SK-N-SH (cell line): ENCODE measurements at regions not wholly inside any gene's neighbourhood (a gene's known extent, or its start where the extent isn't known, plus 50 kb on each side); places are given as distances from the start of the nearest gene placed in this dataset.

Experiments used
- CTCF ChIA-PET: fragments of 300-600, 350-600 bp; formaldehyde crosslinking; extraction: SDS; loops from one replicate; lab custom pipeline; 2021; lab: Yijun Ruan, JAX
- POLR2A ChIA-PET: fragments of 350-600 bp; sonication (Branson Sonifier 250); formaldehyde crosslinking; extraction: SDS; loops from one replicate; lab custom pipeline; 2020; ENCODE audit warnings: antibody characterized with exemption, inconsistent platforms; lab: Yijun Ruan, JAX
- DNase-seq: peaks from one replicate; pipeline ENCODE4 v3.0.0; 2012
- H2AFZ ChIP-seq: fragments of 200-600 bp; sonication (generic); 2 replicates; pipeline ENCODE4 v1.8.1; 2016; ENCODE audit warnings: antibody characterized with exemption, mild to moderate bottlenecking, low read depth
- H3F3A ChIP-seq: fragments of 200-600 bp; sonication (generic); replicated peaks from 2 replicates; pipeline ENCODE3; 2016; ENCODE audit warnings: antibody characterized with exemption, mild to moderate bottlenecking; ENCODE audit not compliant: insufficient read depth
- H3K27ac ChIP-seq, 2 experiments: fragments of 200-500 bp in 1 of 2; fragments of 200-600 bp in 1 of 2; sonication (Bioruptor generic) in 1 of 2; sonication (generic), shearing (Covaris generic) in 1 of 2; 2 replicates each; pipeline versions ENCODE4 v1.5.1 to v1.6.1; 2014 to 2016; ENCODE audit warnings: low read depth in 2 of 2, inconsistent platforms in 1 of 2, low read length in 1 of 2, mild to moderate bottlenecking in 1 of 2, mixed read lengths in 1 of 2
- H3K27me3 ChIP-seq: fragments of 200-600 bp; sonication (generic), shearing (Covaris generic); 2 replicates; pipeline ENCODE4 v1.6.1; 2016; ENCODE audit warnings: mixed run types; ENCODE audit not compliant: insufficient read depth
- H3K36me3 ChIP-seq, 2 experiments: fragments of 200-500 bp in 1 of 2; fragments of 200-600 bp in 1 of 2; sonication (Bioruptor generic) in 1 of 2; sonication (generic) in 1 of 2; replicated peaks in 1 of 2; 2 replicates each; pipeline versions ENCODE3 to v1.5.1; 2014 to 2016; ENCODE audit warnings: low read length in 1 of 2, mild to moderate bottlenecking in 1 of 2; ENCODE audit not compliant: insufficient read depth in 2 of 2, control insufficient read depth in 1 of 2
- H3K4me1 ChIP-seq, 2 experiments: fragments of 200-500 bp in 1 of 2; fragments of 200-600 bp in 1 of 2; sonication (Bioruptor generic) in 1 of 2; sonication (generic), shearing (Covaris generic) in 1 of 2; 2 replicates each; pipeline versions ENCODE4 v1.5.1 to v1.6.1; 2014 to 2016; ENCODE audit warnings: low read depth in 1 of 2, low read length in 1 of 2, mixed run types in 1 of 2; ENCODE audit not compliant: insufficient read depth in 2 of 2, control insufficient read depth in 1 of 2
- H3K4me2 ChIP-seq: fragments of 200-600 bp; sonication (generic), shearing (Covaris generic); 2 replicates; pipeline ENCODE4 v1.6.1; 2017; ENCODE audit warnings: mixed run types
- H3K4me3 ChIP-seq, 2 experiments: fragments of 200-500 bp in 1 of 2; fragments of 200-600 bp in 1 of 2; sonication (Bioruptor generic) in 1 of 2; sonication (generic), shearing (Covaris generic) in 1 of 2; 2 replicates each; pipeline versions ENCODE4 v1.5.1 to v1.8.1; 2014 to 2016; ENCODE audit warnings: low read depth in 2 of 2, inconsistent platforms in 1 of 2, low read length in 1 of 2, mild to moderate bottlenecking in 1 of 2, mixed read lengths in 1 of 2, moderate library complexity in 1 of 2
- H3K79me2 ChIP-seq: fragments of 200-600 bp; sonication (generic); 2 replicates; pipeline ENCODE4 v1.8.1; 2017; ENCODE audit warnings: mild to moderate bottlenecking; ENCODE audit not compliant: insufficient read depth
- H3K9ac ChIP-seq: fragments of 200-600 bp; sonication (generic); 2 replicates; pipeline ENCODE4 v1.6.1; 2017; ENCODE audit warnings: mixed run types
- H3K9me2 ChIP-seq: fragments of 200-600 bp; sonication (generic); 2 replicates; pipeline ENCODE4 v1.6.1; 2017; ENCODE audit warnings: mixed run types
- H3K9me3 ChIP-seq: fragments of 200-600 bp; sonication (generic); 2 replicates; pipeline ENCODE4 v1.6.1; 2017; ENCODE audit warnings: mixed run types, mild to moderate bottlenecking, moderate library complexity
- H4K20me1 ChIP-seq: fragments of 200-600 bp; sonication (generic); 2 replicates; pipeline ENCODE4 v1.6.1; 2017; ENCODE audit warnings: mild to moderate bottlenecking, mixed run types; ENCODE audit not compliant: insufficient read depth
- CHD2 ChIP-seq: fragments of 150-350 bp; IDR thresholded peaks from 2 replicates; pipeline ENCODE4 v1.6.1; 2018; ENCODE audit warnings: low read length; ENCODE audit not compliant: partially characterized antibody
- EP300 ChIP-seq, 2 experiments: IDR thresholded peaks; 2 replicates each; pipeline versions ENCODE4 v1.4.0 to v1.6.1; 2012; ENCODE audit warnings: borderline replicate concordance in 1 of 2, low read depth in 1 of 2, low read length in 1 of 2
- FOXM1 ChIP-seq: IDR thresholded peaks from 2 replicates; pipeline ENCODE4 v1.4.0; 2012; ENCODE audit warnings: low read depth, mild to moderate bottlenecking
- GABPA ChIP-seq: IDR thresholded peaks from 2 replicates; pipeline ENCODE4 v1.4.0; 2012; ENCODE audit warnings: low read depth, mild to moderate bottlenecking
- GATA2 ChIP-seq: sonication (generic); formaldehyde crosslinking; IDR thresholded peaks from 2 replicates; pipeline ENCODE4 v1.5.0; 2020; ENCODE audit warnings: mild to moderate bottlenecking, missing genetic modification reagents
- JUND ChIP-seq: IDR thresholded peaks from 2 replicates; pipeline ENCODE4 v1.4.0; 2012
- MXI1 ChIP-seq: IDR thresholded peaks from 2 replicates; pipeline ENCODE4 v1.6.1; 2012; ENCODE audit warnings: mild to moderate bottlenecking, low read depth, low read length, improper control_type of control experiment
- NRF1 ChIP-seq: IDR thresholded peaks from 2 replicates; pipeline ENCODE4 v1.6.1; 2012; ENCODE audit warnings: low read depth, mild to moderate bottlenecking, low read length
- POLR2AphosphoS5 ChIP-seq: IDR thresholded peaks from 2 replicates; pipeline ENCODE4 v1.6.1; 2012; ENCODE audit warnings: low read depth, low read length
- RCOR1 ChIP-seq: fragments of 150-350 bp; IDR thresholded peaks from 2 replicates; pipeline ENCODE4 v1.6.1; 2017; ENCODE audit warnings: antibody characterized with exemption, low read length
- RFX5 ChIP-seq: IDR thresholded peaks from 2 replicates; pipeline ENCODE4 v1.6.1; 2012; ENCODE audit warnings: mild to moderate bottlenecking, improper control_type of control experiment, low read length
- RXRA ChIP-seq: IDR thresholded peaks from 2 replicates; pipeline ENCODE4 v1.4.0; 2012; ENCODE audit warnings: low read depth, mild to moderate bottlenecking, borderline replicate concordance
- SMC3 ChIP-seq: IDR thresholded peaks from 2 replicates; pipeline ENCODE4 v1.6.1; 2012; ENCODE audit warnings: low read depth, low read length, improper control_type of control experiment
- USF2 ChIP-seq: fragments of 150-350 bp; IDR thresholded peaks from 2 replicates; pipeline ENCODE4 v1.6.1; 2017; ENCODE audit warnings: antibody characterized with exemption, low read length, low read depth, borderline replicate concordance
- YY1 ChIP-seq: IDR thresholded peaks from 2 replicates; pipeline ENCODE4 v1.4.0; 2012; ENCODE audit warnings: low read depth, mild to moderate bottlenecking
- ZBTB33 ChIP-seq: IDR thresholded peaks from 2 replicates; pipeline ENCODE4 v1.4.0; 2012; ENCODE audit warnings: low read depth, borderline replicate concordance
- WGBS: methylation state at CpG from one replicate; pipeline ENCODE4 v1.1.6; 2017; ENCODE audit warnings: low lambda C conversion rate; 5-methylcytosine and 5-hydroxymethylcytosine counted together
- TF ChIP-seq, protein P1 (sequence below): fragments of 150-350 bp; IDR thresholded peaks from 2 replicates; pipeline ENCODE4 v1.6.1; 2016; ENCODE audit warnings: mild to moderate bottlenecking, low read depth, low read length

- TF ChIP-seq POLR2AphosphoS5 (no peak), YY1 (no peak), GATA2 (CRISPR knock-in tag) (no peak)
Measured at GRCh38 chr2:124995185-124995912, 970.3 kb downstream of the CNTNAP5 start (continued).

- no peaks in the 10 kb centered on the region for H3K9me2 ChIP-seq
- no peak overlapping the region for H3K9ac ChIP-seq
- TF ChIP-seq SMC3: no peak
- no peak for TF ChIP-seq CHD2
- H2AFZ ChIP-seq: no peak overlapping the region
- no peaks in the 10 kb centered on the region for H3K79me2 ChIP-seq
- ChIA-PET POLR2A (no interaction called here), CTCF (no interaction called here)
- no peaks in the 10 kb centered on the region for H3K9me3 ChIP-seq
- no peak overlapping the region for H3K4me3 ChIP-seq
- H3K4me1 ChIP-seq: no peaks in the 10 kb centered on the region
- H3K36me3 ChIP-seq: no peaks in the 10 kb centered on the region
- H3K27me3 ChIP-seq: no peaks in the 10 kb centered on the region
- H3K4me2 ChIP-seq: no peak overlapping the region
- no peaks in the 10 kb centered on the region for H3F3A ChIP-seq
- no peak for DNase-seq
- H4K20me1 ChIP-seq: no peaks in the 10 kb centered on the region
- no peak overlapping the region for H3K27ac ChIP-seq
Measured at GRCh38 chr2:124996406-124996805, 971.3 kb downstream of the CNTNAP5 start.

DNA sequence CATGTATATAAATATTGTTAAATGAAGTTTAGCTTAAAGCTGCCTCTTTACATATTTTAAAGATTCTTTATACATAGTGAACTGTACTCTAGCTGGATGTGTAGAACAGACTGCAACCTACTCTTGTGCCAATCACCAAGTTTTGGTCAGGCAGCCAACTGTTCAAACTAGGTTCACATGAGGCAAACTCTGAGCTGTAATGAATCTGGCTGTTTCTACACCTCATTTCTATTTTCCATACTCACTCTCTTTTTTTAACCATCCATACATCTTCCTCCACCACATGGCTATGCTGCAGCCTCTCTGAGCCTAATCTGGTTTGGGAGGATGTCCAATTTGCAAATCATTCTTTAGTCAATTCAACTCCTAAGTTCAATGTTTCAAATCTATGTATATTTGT is 974.8 kb downstream of the CNTNAP5 start:
- no peaks in the 10 kb centered on the region for H3K27me3 ChIP-seq
- H3K79me2 ChIP-seq: no peaks in the 10 kb centered on the region
- H2AFZ ChIP-seq: no peak overlapping the region
- ChIA-PET POLR2A (no interaction called here), CTCF (no interaction called here)
- TF ChIP-seq EP300 (IDR thresholded peaks at IDR 0.05; ENCODE audit: borderline replicate concordance in 1 of 2, low read depth in 1 of 2, low read length in 1 of 2) (no peak), JUND (no peak), RCOR1 (no peak), GABPA (no peak)
- DNase-seq: no peak
- H3K4me3 ChIP-seq: no peak overlapping the region
- H3K4me1 ChIP-seq: no peaks in the 10 kb centered on the region
- H3K4me2 ChIP-seq: no peak overlapping the region
- no peaks in the 10 kb centered on the region for H3K9me3 ChIP-seq
- H3K36me3 ChIP-seq: no peaks in the 10 kb centered on the region
- H4K20me1 ChIP-seq: no peaks in the 10 kb centered on the region
- no peaks in the 10 kb centered on the region for H3K9me2 ChIP-seq
- no peaks in the 10 kb centered on the region for H3F3A ChIP-seq
- H3K27ac ChIP-seq: no peak overlapping the region
- no peak overlapping the region for H3K9ac ChIP-seq

DNA sequence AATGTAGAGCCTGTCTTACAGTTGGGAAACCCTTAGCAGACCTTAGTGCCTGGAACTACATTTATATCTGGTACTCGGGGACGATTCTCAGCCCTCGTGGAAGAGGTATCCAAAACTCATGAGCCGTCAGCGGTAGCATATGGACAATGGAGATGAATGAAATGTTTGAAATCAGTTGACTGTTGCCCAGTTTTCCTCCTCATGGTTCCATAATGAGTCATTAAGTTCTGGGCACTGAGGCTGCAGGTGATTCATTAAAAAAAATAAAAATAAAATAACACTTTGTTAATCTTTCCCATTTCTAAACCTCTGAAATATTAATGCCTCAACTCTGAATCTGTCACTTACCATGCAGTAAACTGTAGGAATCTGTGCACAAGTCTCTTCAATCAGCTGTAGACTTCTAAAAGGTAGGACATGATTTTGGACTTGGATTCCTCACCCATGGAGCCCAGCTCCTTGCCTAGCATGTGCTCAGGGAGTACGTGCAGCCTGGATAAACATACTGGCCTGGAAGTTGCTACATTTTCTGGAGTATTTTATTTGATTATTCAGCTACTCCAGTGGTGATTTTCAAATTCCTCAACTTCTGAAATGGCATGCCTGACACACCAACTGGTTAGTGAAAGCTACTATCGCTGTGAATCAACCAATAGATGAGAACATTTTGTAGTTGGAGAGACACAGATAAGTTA is 979.2 kb downstream of the CNTNAP5 start:
- Histone ChIP-seq H2AFZ (no peak overlapping the region), H3K36me3 (no peaks in the 10 kb centered on the region), H3F3A (no peaks in the 10 kb centered on the region), H3K4me1 (no peaks in the 10 kb centered on the region), H3K79me2 (no peaks in the 10 kb centered on the region), H3K27ac (no peak overlapping the region), H3K4me3 (no peak overlapping the region), H3K27me3 (no peaks in the 10 kb centered on the region), H3K9me3 (no peaks in the 10 kb centered on the region), H3K9ac (no peak overlapping the region), H3K9me2 (no peaks in the 10 kb centered on the region), H3K4me2 (no peak overlapping the region), H4K20me1 (no peaks in the 10 kb centered on the region)
- ChIA-PET POLR2A (no interaction called here), CTCF (interaction anchor here (0.6 kb wide), 1 partner anchor 16 kb away, joined by 3 read pairs; no protein-coding TSS in a partner anchor)
- no peak for DNase-seq
- 18% methylated on average over 7 of the region's 7 CpGs for WGBS
- TF ChIP-seq, protein P1, sequence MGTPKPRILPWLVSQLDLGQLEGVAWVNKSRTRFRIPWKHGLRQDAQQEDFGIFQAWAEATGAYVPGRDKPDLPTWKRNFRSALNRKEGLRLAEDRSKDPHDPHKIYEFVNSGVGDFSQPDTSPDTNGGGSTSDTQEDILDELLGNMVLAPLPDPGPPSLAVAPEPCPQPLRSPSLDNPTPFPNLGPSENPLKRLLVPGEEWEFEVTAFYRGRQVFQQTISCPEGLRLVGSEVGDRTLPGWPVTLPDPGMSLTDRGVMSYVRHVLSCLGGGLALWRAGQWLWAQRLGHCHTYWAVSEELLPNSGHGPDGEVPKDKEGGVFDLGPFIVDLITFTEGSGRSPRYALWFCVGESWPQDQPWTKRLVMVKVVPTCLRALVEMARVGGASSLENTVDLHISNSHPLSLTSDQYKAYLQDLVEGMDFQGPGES: no peak
- TF ChIP-seq MXI1 (no peak), RXRA (no peak), POLR2AphosphoS5 (no peak), FOXM1 (no peak), NRF1 (no peak), RFX5 (no peak), ZBTB33 (no peak), USF2 (no peak)
